Eye (tissue), 1 donor: ENCODE measurements at regions not wholly inside any gene's neighbourhood (a gene's known extent, or its start where the extent isn't known, plus 50 kb on each side); places are given as distances from the start of the nearest gene placed in this dataset.
"Not testable (repeated sequence)": the region's sequence is repeated elsewhere in the genome, so short reads cannot be mapped to it uniquely, and the experiment has no call there.

Experiments
- DNase-seq: peaks from one replicate; pipeline ENCODE4 v3.0.0-alpha.2; 2015

GRCh38 chr12:93081810-93082165 is 152.7 kb upstream of the EEA1 start:
- no peak for DNase-seq

DNA sequence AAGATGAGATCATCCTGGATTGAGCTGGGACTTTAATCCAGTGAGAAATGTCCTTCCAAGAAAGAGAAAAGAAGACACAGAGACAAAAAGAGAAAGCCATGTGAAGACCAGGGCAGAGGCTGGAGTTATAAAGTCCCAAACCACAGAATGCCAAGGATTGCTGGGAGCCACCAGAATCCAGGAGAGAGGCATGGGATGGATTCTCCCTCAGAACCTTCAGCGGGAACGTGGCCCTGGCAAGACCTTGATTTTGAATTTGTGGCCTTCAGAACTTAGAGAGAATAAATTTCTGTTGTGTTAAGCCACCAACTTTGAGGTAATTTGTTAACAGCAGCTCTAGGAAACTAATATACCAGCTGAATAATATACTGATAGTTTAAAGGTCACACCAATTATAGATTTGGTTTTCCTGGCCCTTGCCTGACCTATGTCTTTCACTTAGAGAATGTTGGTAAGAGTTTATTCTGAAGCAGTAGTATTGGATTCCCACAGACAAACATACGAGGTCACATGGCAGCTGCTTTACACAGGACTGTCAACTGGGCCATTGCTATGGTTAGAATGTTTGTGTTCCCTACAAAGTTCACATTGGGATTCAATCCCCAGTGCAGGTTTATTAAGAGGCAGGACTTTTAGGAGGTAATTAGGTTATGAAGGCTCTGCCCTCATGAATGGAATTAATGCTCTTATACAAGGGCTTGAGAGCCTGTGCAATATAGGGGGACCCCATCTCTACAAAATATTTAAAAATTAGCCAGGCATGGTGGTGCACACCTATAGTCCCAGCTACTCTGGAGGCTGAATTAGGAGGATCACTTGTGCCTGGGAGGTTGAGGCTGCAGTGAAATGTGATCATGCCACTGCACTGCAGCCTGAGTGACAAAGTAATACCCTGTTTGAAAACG is 156.5 kb upstream of the EEA1 start:
- DNase-seq = no peak

DNA sequence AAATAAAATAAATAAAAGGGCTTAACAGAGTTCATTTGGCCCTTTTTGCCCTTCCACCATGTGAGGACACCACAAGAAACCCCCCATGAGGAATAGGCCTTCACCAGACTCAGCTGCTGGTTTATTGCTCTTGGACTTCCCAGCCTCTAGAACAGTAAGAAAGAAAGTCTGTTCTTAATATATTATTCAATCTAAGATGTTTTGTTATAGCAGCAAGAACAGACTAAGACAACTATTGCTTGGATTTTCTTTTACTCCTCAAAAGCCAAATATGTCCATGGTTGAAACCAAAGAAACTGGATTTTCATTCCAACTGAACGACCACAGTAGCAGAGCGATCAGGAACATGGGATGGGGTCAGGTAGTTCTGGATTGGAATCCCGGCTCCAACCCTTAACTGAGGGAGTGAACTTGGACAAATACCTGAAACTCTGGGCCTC is 157.2 kb upstream of the EEA1 start:
- DNase-seq = no peak

DNA sequence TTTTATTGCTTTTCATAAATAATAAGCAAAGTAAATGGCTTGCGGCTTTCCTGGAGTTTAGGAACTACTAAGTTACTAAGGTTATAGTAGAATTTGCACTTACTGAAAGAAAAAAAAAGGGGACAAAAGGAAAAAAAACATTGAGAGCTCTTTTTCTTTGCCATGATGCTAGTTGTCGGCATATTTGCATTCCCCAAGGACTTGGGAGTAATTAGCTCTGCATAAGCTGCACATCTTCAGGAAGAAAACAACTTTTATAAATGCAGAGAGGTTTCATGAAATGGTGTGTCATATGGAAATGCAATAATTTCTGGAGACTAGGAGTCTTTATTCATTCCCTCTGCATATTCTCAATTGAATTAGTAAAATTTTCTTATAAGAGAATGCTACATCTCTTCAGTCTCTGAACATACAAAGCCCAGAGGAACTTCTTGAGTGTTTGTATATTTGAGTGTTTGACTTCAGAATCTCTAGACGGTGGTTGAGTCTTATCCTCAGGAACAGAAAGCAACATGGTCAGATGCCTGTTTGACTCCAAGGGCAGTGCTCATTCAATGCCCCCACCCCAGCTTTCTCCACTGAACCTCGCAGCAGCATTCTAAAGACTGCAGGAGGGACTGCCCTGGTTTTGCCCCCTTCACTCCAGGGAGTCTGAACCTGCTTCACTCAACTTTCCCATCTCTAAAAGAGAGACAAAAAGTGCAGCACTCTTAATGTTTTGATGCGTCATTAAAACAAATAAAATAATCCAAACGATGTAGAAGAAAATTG is 158.9 kb upstream of the EEA1 start:
- no peak for DNase-seq

- no peak for DNase-seq
These were observed 160.9 kb upstream of the EEA1 start for GRCh38 chr12:93089805-93090569.

DNA sequence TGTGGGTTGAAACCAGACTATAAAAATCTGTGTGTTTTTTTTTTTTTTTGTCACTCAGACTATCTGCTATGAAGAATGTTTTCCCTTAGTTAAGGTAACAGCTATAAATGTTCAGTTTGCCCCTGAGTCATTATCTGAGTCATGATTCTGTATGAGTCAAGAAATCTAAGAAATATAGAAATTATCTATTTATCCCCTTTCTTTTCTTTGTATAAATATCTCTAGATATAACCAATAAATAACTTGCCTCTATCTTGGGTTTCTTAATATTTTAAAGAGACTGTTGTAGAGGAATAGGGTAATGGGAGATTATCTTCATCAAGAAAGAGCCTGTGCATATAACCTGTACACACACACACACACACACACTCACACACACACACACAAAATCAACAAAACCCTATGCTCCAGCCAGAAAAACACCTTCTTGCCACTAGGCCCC is 161.7 kb upstream of the EEA1 start:
- no peak for DNase-seq

- DNase-seq = no peak
These were observed 163.0 kb upstream of the EEA1 start for GRCh38 chr12:93091886-93092648.

DNA sequence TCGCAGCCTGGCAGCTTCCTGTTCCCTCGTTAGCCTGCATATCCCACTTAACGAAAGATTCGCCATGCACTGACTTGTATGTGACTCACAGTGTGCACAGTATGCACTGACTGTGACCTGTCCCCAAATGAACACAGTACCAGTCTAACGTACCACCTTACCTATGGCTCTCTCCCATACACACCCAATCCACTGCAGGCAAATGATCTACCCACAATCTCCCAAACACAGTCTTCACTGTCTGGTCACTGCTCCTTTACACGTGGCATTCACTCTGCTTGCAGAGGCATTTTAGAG is 163.5 kb upstream of the EEA1 start:
- no peak for DNase-seq

GRCh38 chr12:93093243-93093642 is 164.1 kb upstream of the EEA1 start:
- no peak for DNase-seq

DNA sequence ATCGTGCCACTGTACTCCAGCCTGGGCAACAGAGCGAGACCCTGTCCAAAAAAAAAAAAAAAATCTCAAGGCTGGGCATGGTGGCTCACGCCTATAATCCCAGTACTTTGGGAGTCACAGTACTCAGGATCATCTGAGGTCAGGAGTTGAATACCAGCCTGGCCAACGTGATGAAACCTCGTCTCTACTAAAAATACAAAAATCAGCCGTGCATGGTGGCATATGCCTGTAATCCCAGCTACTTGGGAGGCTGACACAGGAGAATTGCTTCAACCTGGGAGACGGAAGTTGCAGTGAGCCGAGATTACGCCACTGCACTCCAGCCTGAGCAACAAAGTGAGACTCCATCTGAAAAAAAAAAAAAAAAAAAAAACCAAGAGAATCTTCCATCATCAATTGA is 165.1 kb upstream of the EEA1 start:
- not testable (repeated sequence) for DNase-seq

- no peak for DNase-seq
These were observed 166.1 kb upstream of the EEA1 start for GRCh38 chr12:93094988-93095737.

- DNase-seq = no peak
These were observed 168.3 kb upstream of the EEA1 start for GRCh38 chr12:93097417-93097816.

GRCh38 chr12:93098077-93098476 is 169.0 kb upstream of the EEA1 start:
- peak; percentile 67 for DNase-seq

GRCh38 chr12:93099792-93100191 is 170.7 kb upstream of the EEA1 start:
- DNase-seq = no peak

- no peak for DNase-seq
These were observed 171.5 kb upstream of the EEA1 start for GRCh38 chr12:93100610-93101009.

DNA sequence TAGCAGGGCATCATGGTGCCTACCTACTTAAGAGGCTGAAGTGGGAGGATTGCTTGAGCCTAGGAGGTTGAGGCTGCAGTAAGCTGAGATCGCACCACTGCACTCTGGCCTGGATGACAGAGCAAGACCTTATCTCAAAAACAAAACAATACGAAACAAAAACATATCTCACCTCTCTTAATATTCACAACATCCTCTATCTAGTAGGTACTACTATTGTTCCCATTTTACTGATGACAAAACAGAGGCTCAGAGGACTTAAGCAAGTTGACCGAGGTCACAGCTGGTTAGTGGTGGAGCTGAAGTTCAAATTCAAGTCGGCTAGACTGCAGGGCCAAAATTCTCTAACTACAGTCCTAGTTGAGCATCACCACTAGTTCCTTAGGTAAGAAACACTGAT is 172.3 kb upstream of the EEA1 start:
- no peak for DNase-seq

GRCh38 chr12:93102312-93102711 is 173.2 kb upstream of the EEA1 start:
- no peak for DNase-seq

DNA sequence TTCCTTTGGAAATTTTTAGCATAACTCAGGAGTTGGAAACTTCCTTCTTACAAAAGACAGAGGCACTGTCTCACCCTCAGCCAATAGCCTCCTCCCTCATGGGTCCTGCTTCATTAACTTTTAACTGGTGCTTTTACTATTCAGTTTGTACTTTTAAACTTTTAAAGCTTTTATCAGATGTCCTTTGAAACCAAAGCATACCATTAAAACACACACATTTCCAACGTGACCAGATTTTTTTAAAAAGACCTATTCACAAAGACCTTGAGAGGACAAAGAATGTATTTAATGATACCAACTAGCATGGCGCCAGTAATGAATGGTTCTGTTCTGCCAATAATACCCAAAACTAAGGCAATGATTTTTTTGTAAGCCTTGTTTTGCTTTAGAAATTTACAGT is 173.6 kb upstream of the EEA1 start:
- no peak for DNase-seq

DNA sequence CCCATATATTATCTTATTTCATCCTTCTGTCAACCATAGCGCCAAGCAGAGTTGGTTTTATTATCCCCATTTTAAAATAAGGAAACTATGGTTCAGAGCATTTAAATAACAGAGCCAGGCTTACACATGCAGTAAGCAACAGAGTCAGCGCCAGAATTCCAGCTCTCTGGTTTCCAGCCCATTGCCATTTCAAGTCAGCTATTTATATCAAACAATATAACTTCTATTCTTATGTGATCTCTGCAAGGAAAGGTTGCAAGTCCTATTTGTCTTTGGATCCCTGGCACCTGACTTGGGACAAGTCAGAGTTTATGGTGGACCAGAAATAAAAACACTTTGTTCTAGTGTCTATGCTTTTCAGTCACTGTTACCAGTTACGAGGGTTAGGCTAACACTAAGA is 174.1 kb upstream of the EEA1 start:
- DNase-seq = no peak

DNA sequence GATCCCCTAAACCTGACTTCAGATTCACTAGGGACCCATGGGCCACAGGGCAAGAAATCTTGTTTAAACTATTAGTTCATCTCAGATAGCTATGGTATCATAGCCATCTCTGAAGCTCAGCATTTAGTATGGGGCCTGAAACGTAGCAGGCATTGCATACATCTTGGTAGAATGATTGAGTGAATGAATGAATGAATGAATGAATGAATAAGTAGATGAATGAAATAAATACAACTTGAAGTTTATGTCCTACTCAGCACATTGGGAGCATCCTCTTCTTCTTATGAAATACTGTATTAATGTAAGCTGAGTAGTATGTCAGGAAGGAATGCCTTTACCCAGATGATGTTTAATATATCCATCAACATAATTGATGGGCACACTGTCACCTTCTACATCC is 175.4 kb upstream of the EEA1 start:
- DNase-seq = no peak

DNA sequence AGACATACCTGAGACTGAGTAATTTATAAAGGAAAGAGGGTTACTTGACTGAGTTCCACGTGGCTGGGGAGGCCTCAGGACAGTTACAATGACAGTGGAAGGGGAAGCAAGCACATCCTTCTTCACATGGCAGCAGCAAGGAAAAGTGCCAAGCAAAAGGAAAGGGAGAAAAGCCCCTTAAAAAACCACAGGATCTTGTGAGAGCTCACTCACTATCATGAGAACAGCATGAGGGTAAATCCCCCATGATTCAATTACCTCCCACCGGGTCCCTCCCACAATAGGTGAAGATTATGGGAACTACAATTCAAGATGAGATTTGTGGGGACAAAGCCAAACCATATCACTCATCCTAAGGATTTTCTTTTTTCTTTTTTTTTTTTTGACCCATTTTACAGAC is 177.8 kb upstream of the EEA1 start:
- no peak for DNase-seq
